NCI-H460 (cell line): ENCODE measurements at regions not wholly inside any gene's neighbourhood (a gene's known extent, or its start where the extent isn't known, plus 50 kb on each side); places are given as distances from the start of the nearest gene placed in this dataset.
A peak's percentile ranks its signal among the peaks of the same experiment; 100 is the strongest.

ENCODE experiments used
- DNase-seq: peaks from one replicate; pipeline ENCODE4 v3.0.0-alpha.2; 2016; ENCODE audit warnings: low read depth; ENCODE audit errors: extremely low read depth

DNA sequence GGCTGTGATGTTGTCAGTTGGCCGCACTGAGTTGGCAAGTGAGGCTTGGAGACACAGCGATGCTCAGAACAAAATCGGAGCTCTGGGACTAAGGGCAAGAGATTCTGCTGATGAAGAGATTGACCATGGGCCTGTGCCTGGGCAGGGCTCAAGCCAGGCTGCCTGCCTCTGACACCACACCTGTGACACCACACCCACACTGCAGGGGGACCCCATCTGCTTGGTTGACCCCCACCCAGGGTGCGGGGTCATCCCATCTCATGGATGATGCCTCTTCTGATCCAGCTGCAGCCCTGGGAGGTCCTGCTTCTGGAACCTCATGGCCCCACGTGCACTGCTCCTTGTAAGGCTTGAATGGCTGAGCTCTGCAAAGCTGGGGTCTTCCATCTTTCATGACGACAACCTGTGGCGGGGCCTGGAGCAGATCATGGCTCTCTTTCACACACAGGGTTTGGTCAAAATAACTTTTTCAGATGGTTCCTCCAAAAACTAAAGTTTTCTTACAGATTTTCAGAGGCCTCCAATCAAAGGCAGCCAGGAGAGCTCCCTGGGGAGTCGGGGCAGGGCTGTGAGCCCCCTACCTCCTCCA, 185.2 kb downstream of the GADD45G start:
- DNase-seq, result no peak

GRCh38 chr9:89790542-89791109, 185.8 kb downstream of the GADD45G start:
- no peak for DNase-seq

- DNase-seq, result no peak
Measured at GRCh38 chr9:89791754-89792153, 186.9 kb downstream of the GADD45G start.

GRCh38 chr9:89792189-89793123, 187.6 kb downstream of the GADD45G start:
- no peak for DNase-seq

- no peak for DNase-seq
Measured at GRCh38 chr9:89793124-89793495, 188.3 kb downstream of the GADD45G start.

DNA sequence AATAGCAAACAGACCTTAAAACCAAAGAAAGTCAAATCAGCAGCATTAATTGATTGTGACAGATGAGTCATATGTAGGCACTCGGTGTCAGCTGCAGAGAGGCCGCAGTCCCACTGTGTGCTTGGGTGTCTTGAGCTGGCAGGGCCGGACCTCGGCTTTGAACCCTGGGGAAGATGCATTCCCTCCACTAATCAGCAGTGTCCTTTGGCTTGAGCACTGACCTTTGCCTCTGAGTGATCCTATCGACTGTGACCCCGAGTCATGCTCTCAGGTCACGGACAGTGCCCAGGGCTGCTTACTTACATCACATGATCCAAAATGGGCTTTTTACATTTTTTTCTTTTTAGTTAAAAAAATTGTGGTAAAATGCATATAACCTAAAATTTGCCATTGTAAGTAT, 188.7 kb downstream of the GADD45G start:
- no peak for DNase-seq

DNA sequence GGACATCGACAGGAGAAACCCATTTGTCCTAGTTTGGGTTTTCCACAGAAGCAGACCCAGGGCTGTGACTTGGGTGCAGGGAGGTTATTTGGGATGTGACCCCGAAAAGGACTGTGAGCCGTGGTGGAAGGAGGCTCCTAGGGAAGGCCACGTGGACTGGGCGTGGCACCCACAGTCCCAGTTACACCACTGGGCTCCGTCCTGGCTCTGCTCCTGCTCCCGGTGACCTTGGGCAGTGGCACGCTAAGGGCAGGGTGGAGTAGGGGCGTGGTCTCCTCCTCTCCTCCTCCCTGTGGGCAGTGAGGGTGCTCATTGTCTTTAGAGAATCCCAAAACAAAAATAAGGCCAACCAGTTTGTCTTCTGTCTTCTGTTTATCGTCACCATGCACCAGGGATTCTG, 190.1 kb downstream of the GADD45G start:
- DNase-seq, result no peak

- DNase-seq, result no peak
Measured at GRCh38 chr9:89795538-89796195, 190.9 kb downstream of the GADD45G start.

DNA sequence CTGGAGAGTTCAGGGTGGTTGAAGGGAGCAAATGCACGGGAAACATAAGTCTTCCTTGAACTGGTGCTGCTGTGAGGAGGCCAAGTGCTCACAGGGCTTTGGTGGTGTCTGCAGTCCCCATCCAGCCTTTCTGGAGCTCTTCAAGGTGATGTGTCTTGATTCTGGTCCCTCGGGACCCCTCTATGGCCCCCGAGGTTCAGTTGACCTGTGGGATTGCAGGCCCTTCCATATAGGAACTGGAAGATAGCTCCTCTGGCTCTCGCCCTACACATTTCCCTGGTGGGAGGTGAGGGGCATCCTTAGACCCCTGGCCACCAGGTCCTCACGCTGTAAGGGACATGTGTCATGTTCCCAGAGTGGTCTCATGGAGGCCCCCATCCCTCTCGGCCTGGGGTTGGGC, 191.8 kb downstream of the GADD45G start:
- no peak for DNase-seq

- DNase-seq, result no peak
Measured at GRCh38 chr9:89797255-89797654, 192.4 kb downstream of the GADD45G start.

- DNase-seq, result no peak
Measured at GRCh38 chr9:89797937-89798455, 193.2 kb downstream of the GADD45G start.

DNA sequence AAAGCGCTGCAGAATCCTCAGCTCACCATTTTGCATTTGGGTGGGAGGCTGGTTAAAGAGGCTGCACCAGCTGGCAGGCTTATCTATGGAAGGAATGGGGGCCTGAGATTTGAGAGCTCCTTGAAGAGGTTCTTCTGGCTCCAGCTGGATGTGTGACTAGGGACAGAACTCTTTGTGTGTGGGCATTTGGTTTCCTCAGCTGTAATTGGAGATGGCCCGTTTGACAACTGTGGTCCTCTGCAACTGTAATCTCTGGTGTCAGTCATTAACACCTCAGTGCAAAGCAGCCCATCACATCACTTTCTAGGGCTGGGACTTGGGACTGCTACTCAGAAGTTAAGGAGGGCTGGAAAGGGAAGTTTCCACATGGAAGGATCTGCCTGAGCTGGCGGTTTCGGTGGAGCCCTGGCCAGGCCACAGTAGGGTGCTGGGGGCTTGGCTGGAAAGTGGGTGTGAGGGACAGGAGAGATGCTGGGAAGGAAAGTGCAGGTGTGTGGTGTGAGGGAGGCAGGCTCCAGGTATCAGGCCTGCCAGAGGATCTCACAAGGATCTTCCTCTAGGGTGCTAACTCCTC, 193.8 kb downstream of the GADD45G start:
- DNase-seq, result no peak

DNA sequence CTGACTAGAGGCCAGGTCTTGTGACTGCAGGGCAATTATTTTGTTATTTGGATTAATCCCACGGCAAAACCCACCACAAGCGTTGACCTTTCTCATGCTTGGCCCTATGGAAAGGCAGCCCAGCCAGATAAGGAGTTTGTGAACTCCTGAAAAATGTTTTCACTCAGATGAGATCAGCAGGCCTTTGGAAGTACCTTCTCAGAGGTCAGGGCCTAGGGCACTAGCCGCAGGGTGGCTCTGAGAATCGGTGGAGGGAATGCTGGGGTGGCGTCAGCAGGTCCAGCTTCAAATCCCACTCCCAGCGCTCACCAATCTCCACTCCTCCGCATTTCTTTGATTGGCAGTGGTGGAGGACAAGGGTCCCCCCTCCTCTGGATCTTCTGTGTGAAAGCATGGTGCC, 194.4 kb downstream of the GADD45G start:
- no peak for DNase-seq

DNA sequence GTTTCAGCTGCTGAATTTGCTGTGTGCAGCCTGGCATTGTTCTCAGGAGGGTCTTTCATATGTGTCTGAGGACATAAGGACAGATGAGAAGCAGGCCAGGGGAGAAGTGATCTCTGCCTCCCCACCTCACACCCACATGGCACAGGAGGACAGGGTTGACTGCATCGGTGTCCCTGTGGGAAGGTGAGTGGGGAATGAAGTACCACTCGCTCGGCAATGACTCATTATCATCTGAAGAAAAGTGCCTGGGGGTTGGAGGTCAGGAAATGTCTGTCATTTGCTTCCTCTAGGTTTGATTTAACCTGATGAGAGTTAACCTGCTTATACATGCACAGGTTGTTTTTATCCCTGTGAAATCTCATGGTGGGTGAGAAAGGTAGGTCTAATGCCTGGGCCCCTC, 195.0 kb downstream of the GADD45G start:
- DNase-seq, result no peak

DNA sequence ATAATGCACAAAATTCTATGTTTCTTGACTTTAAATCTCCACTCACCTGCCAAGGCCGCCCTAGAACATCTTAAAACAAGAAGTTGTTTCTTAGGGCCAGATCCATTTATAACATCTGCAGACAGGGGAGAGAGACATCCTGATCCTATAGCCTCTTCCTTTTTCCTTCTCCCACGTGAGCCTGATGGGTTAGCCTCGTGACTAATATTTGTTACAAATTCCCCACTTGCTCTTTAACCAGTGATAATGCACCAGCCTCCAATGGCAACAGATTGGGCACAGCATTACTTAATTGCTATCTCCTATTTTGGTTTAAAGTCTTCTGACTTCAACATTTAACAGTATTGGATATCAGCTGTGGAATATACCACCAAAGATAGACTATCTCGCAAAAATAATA, 196.5 kb downstream of the GADD45G start:
- DNase-seq, result no peak

- no peak for DNase-seq
Measured at GRCh38 chr9:89801742-89802670, 197.2 kb downstream of the GADD45G start.

DNA sequence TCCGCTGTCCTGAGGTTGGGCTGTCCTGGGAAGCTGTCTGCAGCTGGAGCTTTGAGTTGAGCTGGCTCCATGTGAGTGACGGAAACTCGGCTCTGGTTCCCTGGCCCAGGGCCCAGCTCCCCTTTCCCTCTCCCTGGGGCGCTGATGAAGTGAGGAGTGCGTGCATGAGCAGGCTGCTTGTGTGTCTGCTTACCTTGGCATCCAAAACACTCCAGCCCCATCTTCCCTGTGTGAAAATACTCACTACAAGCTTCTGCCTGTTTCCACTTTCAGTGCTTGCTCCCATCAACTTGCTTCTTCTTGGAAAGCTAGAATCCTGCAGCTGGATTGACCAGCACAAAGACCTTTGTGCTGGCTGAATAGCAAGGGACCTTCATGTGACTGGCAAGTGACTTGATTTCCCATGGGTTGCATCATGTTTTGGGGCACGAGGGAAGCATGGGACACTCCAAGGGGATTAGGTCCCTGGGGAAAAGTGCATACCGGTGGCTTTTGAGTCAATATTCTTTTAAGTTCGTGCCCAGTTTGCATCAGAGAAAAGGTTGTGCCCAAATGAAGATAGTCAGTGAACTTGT, 198.1 kb downstream of the GADD45G start:
- DNase-seq, result peak; percentile 24

- no peak for DNase-seq
Measured at GRCh38 chr9:89803403-89803802, 198.6 kb downstream of the GADD45G start.

- DNase-seq, result no peak
Measured at GRCh38 chr9:89804766-89805531, 200.1 kb downstream of the GADD45G start.
